ENCODE measurements at regions not wholly inside any gene's neighbourhood (a gene's known extent, or its start where the extent isn't known, plus 50 kb on each side); places are given as distances from the start of the nearest gene placed in this dataset.

GRCh38 chr5:51043745-51044144 lies 339.5 kb upstream of the ISL1 start:
- in situ Hi-C loops (cut with MboI) = no loop called here
- no peaks in the 10 kb centered on the region for H3K79me2 ChIP-seq (ENCODE audit: control insufficient read depth, insufficient read depth, low read length)

More at GRCh38 chr5:51043745-51044144, 339.5 kb upstream of the ISL1 start:
- ChIA-PET POLR2A (no interaction called here), SMC1A (ENCODE audit: uncharacterized antibody, unreplicated experiment) (no interaction called here), CTCF (no interaction called here), RAD21 (ENCODE audit: unreplicated experiment) (no interaction called here)
- H3K4me1 ChIP-seq (ENCODE audit: control insufficient read depth, insufficient read depth, low read length) = no peaks in the 10 kb centered on the region
- no peaks in the 10 kb centered on the region for H3K27me3 ChIP-seq (replicated peaks in 1 of 2; ENCODE audit: control insufficient read depth in 2 of 2, insufficient read depth in 2 of 2, low read length in 1 of 2)
- intact Hi-C loops (cut with micrococcal nuclease; ENCODE audit: unreplicated experiment) = no loop called here
- no peak overlapping the region for H3K4me2 ChIP-seq (ENCODE audit: control insufficient read depth, insufficient read depth)
- FAIRE-seq = no peak
- no TSS peak for BruUV-seq (replicated peaks)
- no peak overlapping the region for H3K27ac ChIP-seq (ENCODE audit: control insufficient read depth, insufficient read depth)
- H3K36me3 ChIP-seq (ENCODE audit: control insufficient read depth in 2 of 2, insufficient read depth in 2 of 2, low read length in 1 of 2) = no peaks in the 10 kb centered on the region
- no peaks in the 10 kb centered on the region for H3K9me3 ChIP-seq (replicated peaks; ENCODE audit: control insufficient read depth, insufficient read depth, low read length)
- no peak overlapping the region for H3K9ac ChIP-seq (ENCODE audit: control insufficient read depth, insufficient read depth, low read length)
- H4K20me1 ChIP-seq (ENCODE audit: control insufficient read depth, insufficient read depth) = no peaks in the 10 kb centered on the region
- H2AFZ ChIP-seq (ENCODE audit: control insufficient read depth, low read depth, low read length) = no peak overlapping the region
- TF ChIP-seq CBX3 (IDR thresholded peaks at IDR 0.05; ENCODE audit: borderline replicate concordance, low read depth) = no peak
- no peak for TF ChIP-seq GABPA (IDR thresholded peaks at IDR 0.05; ENCODE audit: low read depth)
- TF ChIP-seq ZBED1 (IDR thresholded peaks at IDR 0.05; ENCODE audit: borderline replicate concordance) = no peak
- TF ChIP-seq FOXK2 (IDR thresholded peaks at IDR 0.05) = no peak
- TF ChIP-seq RFX5 (IDR thresholded peaks at IDR 0.05; ENCODE audit: low read depth, low read length) = no peak
- no peak for TF ChIP-seq POLR2AphosphoS2 (IDR thresholded peaks at IDR 0.05; ENCODE audit: low read depth, low read length)
- TF ChIP-seq, protein P1, sequence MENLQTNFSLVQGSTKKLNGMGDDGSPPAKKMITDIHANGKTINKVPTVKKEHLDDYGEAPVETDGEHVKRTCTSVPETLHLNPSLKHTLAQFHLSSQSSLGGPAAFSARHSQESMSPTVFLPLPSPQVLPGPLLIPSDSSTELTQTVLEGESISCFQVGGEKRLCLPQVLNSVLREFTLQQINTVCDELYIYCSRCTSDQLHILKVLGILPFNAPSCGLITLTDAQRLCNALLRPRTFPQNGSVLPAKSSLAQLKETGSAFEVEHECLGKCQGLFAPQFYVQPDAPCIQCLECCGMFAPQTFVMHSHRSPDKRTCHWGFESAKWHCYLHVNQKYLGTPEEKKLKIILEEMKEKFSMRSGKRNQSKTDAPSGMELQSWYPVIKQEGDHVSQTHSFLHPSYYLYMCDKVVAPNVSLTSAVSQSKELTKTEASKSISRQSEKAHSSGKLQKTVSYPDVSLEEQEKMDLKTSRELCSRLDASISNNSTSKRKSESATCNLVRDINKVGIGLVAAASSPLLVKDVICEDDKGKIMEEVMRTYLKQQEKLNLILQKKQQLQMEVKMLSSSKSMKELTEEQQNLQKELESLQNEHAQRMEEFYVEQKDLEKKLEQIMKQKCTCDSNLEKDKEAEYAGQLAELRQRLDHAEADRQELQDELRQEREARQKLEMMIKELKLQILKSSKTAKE (IDR thresholded peaks at IDR 0.05; ENCODE audit: low read depth, poor library complexity, severe bottlenecking) = no peak
- TF ChIP-seq, protein P2, sequence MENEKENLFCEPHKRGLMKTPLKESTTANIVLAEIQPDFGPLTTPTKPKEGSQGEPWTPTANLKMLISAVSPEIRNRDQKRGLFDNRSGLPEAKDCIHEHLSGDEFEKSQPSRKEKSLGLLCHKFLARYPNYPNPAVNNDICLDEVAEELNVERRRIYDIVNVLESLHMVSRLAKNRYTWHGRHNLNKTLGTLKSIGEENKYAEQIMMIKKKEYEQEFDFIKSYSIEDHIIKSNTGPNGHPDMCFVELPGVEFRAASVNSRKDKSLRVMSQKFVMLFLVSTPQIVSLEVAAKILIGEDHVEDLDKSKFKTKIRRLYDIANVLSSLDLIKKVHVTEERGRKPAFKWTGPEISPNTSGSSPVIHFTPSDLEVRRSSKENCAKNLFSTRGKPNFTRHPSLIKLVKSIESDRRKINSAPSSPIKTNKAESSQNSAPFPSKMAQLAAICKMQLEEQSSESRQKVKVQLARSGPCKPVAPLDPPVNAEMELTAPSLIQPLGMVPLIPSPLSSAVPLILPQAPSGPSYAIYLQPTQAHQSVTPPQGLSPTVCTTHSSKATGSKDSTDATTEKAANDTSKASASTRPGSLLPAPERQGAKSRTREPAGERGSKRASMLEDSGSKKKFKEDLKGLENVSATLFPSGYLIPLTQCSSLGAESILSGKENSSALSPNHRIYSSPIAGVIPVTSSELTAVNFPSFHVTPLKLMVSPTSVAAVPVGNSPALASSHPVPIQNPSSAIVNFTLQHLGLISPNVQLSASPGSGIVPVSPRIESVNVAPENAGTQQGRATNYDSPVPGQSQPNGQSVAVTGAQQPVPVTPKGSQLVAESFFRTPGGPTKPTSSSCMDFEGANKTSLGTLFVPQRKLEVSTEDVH (IDR thresholded peaks at IDR 0.05; ENCODE audit: low read depth, partially characterized antibody) = no peak
- TF ChIP-seq NRF1 (conservative IDR thresholded peaks at IDR 0.05; ENCODE audit: low read depth, low read length) = no peak
- no peak for TF ChIP-seq MTA2 (IDR thresholded peaks at IDR 0.05; ENCODE audit: low read depth)
- TF ChIP-seq FOXM1 (IDR thresholded peaks at IDR 0.05; ENCODE audit: low read depth, low read length) = no peak
- TF ChIP-seq JUND (IDR thresholded peaks at IDR 0.05; ENCODE audit: low read depth, low read length) = no peak
- no peak overlapping the region for H3K4me3 ChIP-seq
- ATAC-seq = no peak
- WGBS (ENCODE audit: insufficient coverage, insufficient replicate concordance, low lambda C conversion rate, missing lambda C conversion rate) = 41% methylated on average over 5 of the region's 5 CpGs
- no peak for DNase-seq (ENCODE audit: low read depth, low spot score)

Data from GM12878 (cell line).